GM18861 (cell line): ENCODE measurements at regions not wholly inside any gene's neighbourhood (a gene's known extent, or its start where the extent isn't known, plus 50 kb on each side); places are given as distances from the start of the nearest gene placed in this dataset.
"Not testable (repeated sequence)": the region's sequence is repeated elsewhere in the genome, so short reads cannot be mapped to it uniquely, and the experiment has no call there.

ENCODE experiments used
- ATAC-seq: cut with Tn5 transposase; IDR thresholded peaks from one replicate; pipeline ENCODE4 v1.9.1; 2021; ENCODE audit not compliant: unreplicated experiment

DNA sequence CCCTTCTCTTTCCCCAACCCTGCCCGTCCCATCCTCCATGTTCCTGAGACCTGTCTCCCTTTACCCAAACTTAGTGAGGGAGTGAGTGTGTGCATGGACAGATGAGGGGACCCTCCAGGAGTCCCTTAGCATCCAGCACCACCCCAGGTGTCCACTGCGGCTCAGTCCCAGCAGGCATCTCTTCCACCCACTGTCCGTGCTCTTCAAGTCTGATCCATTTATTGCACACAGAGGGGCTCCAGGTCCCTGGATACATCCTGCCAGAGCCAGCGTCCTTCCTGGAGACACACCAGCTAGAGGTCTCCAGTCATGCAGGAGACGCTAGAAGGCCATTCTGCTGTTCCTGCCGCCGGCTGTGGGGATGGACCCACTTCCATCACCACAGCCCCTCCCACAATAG lies 239.2 kb downstream of the ADGRD1 start:
- no peak for ATAC-seq

- ATAC-seq: no peak
These were observed 240.5 kb downstream of the ADGRD1 start for GRCh38 chr12:131194166-131194565.

DNA sequence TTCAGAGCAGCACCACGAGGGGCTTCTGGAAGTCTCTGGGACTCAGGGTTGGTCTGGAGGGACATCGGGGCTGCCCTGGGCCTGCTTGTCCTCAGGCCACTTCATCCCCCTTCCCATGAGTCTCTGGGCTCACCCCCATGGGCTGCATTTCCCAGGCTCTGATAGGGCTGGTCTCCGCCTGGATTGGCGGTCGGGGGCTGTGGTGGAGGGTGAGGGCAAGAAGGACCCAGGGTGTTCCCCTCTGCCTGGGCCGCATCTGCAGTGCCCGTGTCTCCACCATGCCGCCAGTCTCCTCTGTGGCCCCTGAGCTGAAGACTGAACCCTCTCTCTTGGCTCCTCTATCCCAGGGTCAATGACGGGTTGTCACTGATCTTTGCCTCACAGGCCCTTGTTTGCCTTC lies 242.1 kb downstream of the ADGRD1 start:
- ATAC-seq: no peak

- ATAC-seq: no peak
These were observed 242.5 kb downstream of the ADGRD1 start for GRCh38 chr12:131196220-131196619.

- no peak for ATAC-seq
These were observed 243.8 kb downstream of the ADGRD1 start for GRCh38 chr12:131197490-131197889.

DNA sequence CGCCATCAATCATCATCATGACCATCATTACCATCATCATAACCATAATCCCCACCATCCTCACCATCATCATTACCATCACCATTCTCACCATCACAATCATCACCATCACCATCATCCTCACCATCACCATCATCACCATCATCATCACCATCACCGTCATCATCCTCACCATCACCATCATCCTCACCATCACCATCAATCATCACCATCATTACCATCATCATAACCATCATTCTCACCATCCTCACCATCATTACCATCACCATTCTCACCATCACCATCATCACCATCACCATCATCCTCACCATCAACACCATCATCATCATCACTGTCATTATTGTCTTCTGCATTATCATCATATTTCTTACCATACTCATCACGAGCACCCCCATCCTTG lies 245.5 kb downstream of the ADGRD1 start:
- no peak for ATAC-seq

DNA sequence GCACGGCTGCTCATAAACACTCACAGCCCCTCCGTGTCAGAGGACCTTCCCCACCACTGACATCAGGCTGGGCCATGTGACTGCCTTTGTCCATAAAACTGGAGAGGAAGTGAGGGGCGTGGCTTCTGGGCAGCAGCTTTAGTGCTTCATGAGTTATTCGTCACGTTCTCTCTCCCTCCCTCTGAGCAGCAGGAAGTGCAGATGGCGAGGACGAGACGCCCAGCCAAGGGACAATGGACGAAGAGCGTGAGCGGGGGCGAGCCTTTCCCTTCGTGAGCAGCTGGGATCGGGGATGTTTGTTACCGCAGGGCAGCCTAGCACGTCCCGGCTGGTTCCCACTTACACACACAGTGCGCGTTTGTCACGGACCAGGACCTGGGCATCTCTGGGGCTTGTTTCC lies 248.2 kb downstream of the ADGRD1 start:
- not testable (repeated sequence) for ATAC-seq

DNA sequence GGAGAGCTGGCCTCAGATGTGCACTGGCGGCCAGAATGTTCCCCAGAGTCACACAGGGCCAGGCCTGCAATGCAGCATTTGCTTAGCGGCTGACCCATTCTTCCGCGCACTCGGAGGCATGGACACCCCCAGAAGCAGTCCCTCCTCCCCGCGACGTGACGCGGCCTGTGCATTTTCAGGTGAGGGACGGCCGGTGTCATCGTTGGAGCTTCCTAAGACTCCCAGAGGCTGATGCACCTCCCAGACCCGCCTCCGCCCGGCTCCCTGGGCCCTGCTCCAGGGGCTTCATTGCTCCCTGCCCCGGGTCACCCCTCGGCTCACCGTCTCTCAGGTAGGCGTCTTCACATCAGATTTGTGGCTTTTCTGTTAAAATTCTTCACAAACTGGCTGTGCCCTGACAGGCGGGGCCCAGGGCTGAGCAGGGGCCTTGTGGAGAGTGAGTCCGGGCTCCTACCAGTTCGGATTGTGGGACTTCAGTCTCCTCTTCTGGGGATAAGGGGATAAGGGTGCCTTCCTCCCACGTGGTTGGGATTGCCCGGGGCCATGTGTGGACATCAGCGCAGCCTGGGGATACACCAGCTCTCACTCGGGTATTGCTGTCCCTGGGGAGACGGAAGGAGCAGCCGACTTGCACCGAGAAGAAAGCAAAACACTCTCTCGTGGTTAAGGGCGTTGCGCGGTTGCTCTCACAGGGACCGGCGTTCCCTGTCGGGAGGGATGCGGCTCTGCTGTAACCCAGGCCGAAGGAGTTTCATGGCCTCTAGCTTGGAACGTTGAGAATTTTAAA lies 249.1 kb downstream of the ADGRD1 start:
- no peak for ATAC-seq

GRCh38 chr12:131203666-131204415 lies 250.1 kb downstream of the ADGRD1 start:
- ATAC-seq: no peak

- no peak for ATAC-seq
These were observed 250.9 kb downstream of the ADGRD1 start for GRCh38 chr12:131204416-131205274.

DNA sequence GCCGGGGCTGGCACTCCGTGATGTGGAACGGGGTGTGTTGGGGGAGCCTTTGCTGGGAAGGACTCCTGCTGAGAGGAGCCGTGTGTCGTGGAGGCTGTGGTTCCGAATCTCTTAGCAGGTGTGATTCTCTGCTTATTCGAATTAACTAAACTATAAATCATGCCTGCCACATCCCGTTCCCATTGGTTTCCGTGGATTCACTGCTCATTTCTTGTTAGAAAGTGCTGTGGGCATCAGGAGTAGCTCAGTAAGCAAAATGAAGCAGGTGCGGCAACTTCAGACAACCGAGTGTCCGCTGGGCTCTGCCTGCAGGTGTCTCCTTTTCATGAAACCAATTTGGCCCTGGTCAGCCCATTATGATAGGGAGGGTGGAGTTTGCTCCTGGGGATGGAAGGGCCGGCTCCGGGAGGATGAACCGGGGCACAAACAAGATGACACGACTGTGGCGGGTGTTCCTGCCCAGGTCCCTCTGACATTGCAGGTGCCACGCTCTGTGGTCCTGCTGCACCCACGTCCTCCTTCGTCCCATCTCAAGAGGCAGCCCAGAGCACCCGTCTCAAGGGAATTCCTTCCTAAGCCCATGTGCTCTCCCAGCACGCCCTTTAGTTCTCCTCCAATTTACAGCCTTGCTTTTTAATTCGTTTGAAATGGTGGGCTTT lies 251.7 kb downstream of the ADGRD1 start:
- not testable (repeated sequence) for ATAC-seq

DNA sequence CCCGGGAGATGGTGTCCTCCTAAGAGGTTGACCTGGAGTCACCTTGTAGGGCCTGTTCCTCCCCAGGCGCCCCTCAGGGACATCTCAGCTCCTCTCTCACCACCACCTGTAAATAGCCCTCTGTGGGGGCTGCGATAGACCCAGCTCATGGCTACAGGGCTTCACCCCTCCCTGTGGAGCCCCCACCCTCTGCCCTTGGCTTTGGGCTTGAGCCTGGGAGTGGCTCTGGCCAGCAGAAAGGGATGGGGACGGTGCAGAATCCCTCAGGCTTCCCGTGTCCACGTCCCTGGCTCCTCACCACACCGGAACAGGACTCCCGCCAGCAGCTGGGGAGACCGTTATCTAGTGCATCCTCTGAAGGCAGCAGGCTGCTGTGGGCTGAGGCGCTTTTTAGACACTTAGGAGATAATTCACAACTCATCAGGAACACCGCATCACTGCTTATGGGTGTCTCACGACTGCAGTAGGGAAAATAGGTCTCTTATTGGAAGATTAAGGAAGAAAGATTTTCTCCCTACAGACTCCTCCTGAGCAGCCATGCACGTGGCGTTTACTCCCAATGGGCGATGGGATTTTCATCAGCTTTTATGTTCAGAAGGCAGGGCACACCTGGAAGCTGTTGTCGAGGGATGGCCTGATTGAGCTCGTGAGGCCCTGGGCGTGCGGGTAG lies 253.1 kb downstream of the ADGRD1 start:
- ATAC-seq: not testable (repeated sequence)

DNA sequence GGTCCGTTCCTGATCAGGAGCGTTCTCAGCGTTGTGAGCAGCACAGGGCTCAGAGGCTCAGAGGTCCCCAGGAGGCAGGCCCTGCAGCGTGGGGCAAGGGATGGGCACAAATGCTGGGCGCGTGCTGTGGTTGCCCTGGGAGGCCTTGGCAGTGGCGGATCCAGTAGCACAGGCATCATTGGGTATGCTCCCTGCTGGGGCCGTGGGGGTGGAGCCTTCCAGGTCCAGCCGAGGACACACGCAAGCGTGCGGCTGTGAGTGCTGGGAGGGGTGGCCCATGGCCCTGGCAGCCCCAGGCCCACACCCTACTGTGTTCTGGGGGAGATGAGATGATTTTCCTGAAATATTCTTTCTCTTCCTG lies 253.6 kb downstream of the ADGRD1 start:
- ATAC-seq: not testable (repeated sequence)

GRCh38 chr12:131207841-131208240 lies 254.1 kb downstream of the ADGRD1 start:
- not testable (repeated sequence) for ATAC-seq

DNA sequence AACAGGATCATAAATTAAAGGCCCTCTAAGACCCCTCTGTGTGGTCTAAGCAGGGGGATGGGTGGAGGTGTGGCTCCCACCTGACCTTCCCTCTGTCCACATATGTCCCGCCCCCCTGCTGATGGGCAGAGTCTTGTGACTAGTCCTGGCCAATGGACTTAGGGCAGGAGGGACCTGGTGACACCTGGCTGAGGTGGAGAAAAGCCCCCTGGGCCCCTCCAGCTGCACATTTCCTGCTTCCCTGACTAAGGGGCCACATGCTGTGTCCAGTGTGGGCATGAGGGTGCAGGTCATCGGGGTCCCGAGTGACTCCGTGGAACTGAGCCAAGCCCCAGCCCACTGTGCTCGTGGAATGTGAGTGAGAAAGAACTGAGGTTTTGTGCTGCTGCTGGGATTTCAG lies 254.7 kb downstream of the ADGRD1 start:
- no peak for ATAC-seq

GRCh38 chr12:131209082-131210070 lies 255.7 kb downstream of the ADGRD1 start:
- ATAC-seq: no peak

DNA sequence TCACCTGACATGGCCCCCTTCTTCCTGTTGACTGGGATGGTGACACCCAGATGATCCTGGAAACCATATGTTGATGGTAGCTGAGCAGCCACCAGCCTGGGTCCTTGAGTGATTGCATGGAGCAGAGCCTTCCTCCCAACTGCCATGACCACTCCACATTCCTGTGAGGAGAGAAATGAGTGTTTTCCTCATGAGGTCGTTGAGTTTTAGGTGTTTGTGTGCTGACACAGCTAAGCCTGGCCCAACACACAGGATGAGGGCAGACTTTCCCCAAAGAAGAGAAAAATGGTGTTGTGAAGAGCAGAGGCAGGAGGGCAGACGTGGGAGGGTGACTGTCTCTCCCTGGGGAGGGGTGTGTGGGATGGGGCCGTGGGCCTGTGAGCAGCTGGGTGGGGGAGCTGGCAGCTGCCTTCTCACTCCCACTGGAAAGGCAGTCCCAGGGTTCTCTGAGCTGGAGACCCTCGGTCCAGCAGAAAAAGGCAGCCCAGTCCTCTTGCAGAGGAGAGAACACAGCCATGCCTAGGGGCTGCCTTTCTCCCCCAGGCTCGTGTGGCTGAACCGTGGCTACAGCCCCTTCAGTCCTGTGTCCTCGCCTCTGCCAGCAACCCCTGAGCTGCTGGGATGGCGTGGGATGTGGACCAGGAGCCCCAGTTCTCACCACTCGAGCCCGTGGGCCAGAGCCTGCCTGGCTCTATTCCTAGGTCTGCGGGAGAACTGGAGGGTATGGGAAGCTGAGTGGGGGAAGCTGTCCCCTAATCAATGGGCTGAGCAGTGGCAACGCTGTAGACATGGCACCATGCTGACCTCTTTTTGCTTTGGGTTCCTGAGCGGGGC lies 257.0 kb downstream of the ADGRD1 start:
- ATAC-seq: no peak

- no peak for ATAC-seq
These were observed 257.7 kb downstream of the ADGRD1 start for GRCh38 chr12:131211340-131211938.
